ENCODE measurements at regions not wholly inside any gene's neighbourhood (a gene's known extent, or its start where the extent isn't known, plus 50 kb on each side); places are given as distances from the start of the nearest gene placed in this dataset.
A peak's percentile ranks its signal among the peaks of the same experiment; 100 is the strongest.
"Not testable (repeated sequence)": the region's sequence is repeated elsewhere in the genome, so short reads cannot be mapped to it uniquely, and the experiment has no call there.

- DNase-seq (ENCODE audit: low read depth) = not testable (repeated sequence)
These were observed 116.0 kb upstream of the PTPN13 start for GRCh38 chr4:86478151-86478550.

GRCh38 chr4:86481440-86481839, 112.7 kb upstream of the PTPN13 start:
- no peak for DNase-seq (ENCODE audit: low read depth)

GRCh38 chr4:86482306-86483172, 111.6 kb upstream of the PTPN13 start:
- DNase-seq (ENCODE audit: low read depth) = peak; percentile 5

GRCh38 chr4:86483173-86483490, 111.0 kb upstream of the PTPN13 start:
- DNase-seq (ENCODE audit: low read depth) = no peak

GRCh38 chr4:86483773-86484172, 110.3 kb upstream of the PTPN13 start:
- no peak for DNase-seq (ENCODE audit: low read depth)

- no peak for DNase-seq (ENCODE audit: low read depth)
These were observed 109.9 kb upstream of the PTPN13 start for GRCh38 chr4:86484241-86484640.

GRCh38 chr4:86487738-86488348, 106.3 kb upstream of the PTPN13 start:
- no peak for DNase-seq (ENCODE audit: low read depth)

GRCh38 chr4:86493460-86493859, 100.7 kb upstream of the PTPN13 start:
- no peak for DNase-seq (ENCODE audit: low read depth)

GRCh38 chr4:86496094-86497080, 97.7 kb upstream of the PTPN13 start:
- no peak for DNase-seq (ENCODE audit: low read depth)

- no peak for DNase-seq (ENCODE audit: low read depth)
These were observed 97.0 kb upstream of the PTPN13 start for GRCh38 chr4:86497131-86497530.

GRCh38 chr4:86497980-86498862, 95.9 kb upstream of the PTPN13 start:
- DNase-seq (ENCODE audit: low read depth) = peak; percentile 25

- DNase-seq (ENCODE audit: low read depth) = no peak
These were observed 95.3 kb upstream of the PTPN13 start for GRCh38 chr4:86498863-86499166.

- DNase-seq (ENCODE audit: low read depth) = no peak
These were observed 93.6 kb upstream of the PTPN13 start for GRCh38 chr4:86500527-86500926.

- no peak for DNase-seq (ENCODE audit: low read depth)
These were observed 92.0 kb upstream of the PTPN13 start for GRCh38 chr4:86502081-86502480.

GRCh38 chr4:86506591-86506990, 87.5 kb upstream of the PTPN13 start:
- DNase-seq (ENCODE audit: low read depth) = peak; percentile 4

GRCh38 chr4:86508436-86508835, 85.7 kb upstream of the PTPN13 start:
- peak; percentile 23 for DNase-seq (ENCODE audit: low read depth)

GRCh38 chr4:86511590-86511989, 82.5 kb upstream of the PTPN13 start:
- no peak for DNase-seq (ENCODE audit: low read depth)

- DNase-seq (ENCODE audit: low read depth) = no peak
These were observed 81.5 kb upstream of the PTPN13 start for GRCh38 chr4:86512631-86513030.

GRCh38 chr4:86515963-86516362, 78.2 kb upstream of the PTPN13 start:
- DNase-seq (ENCODE audit: low read depth) = not testable (repeated sequence)

- DNase-seq (ENCODE audit: low read depth) = no peak
These were observed 72.6 kb upstream of the PTPN13 start for GRCh38 chr4:86521373-86521969.

GRCh38 chr4:86522349-86522748, 71.8 kb upstream of the PTPN13 start:
- DNase-seq (ENCODE audit: low read depth) = no peak
